RWPE2 (cell line): ENCODE measurements at regions not wholly inside any gene's neighbourhood (a gene's known extent, or its start where the extent isn't known, plus 50 kb on each side); places are given as distances from the start of the nearest gene placed in this dataset.
"Not testable (repeated sequence)": the region's sequence is repeated elsewhere in the genome, so short reads cannot be mapped to it uniquely, and the experiment has no call there.

Experiments
- ATAC-seq: fragments of 200-7000 bp; cut with Tn5 transposase; 3 replicates; pipeline ENCODE4 v1.9.1; 2021; ENCODE audit warnings: low read depth
- DNase-seq: peaks from one replicate; pipeline ENCODE4 v3.0.0-alpha.2; 2020; ENCODE audit warnings: low spot score
- H3K27ac ChIP-seq: fragments of 450-650 bp; 2 replicates; pipeline ENCODE4 v1.5.1; 2017; ENCODE audit warnings: mild to moderate bottlenecking; ENCODE audit not compliant: poor library complexity, severe bottlenecking
- H3K27me3 ChIP-seq: fragments of 250-450 bp; sonication (Bioruptor Pico); 2 replicates; pipeline ENCODE4 v1.5.1; 2021; ENCODE audit warnings: mild to moderate bottlenecking, moderate library complexity; ENCODE audit not compliant: insufficient read depth, poor library complexity, severe bottlenecking
- H3K36me3 ChIP-seq: fragments of 250-450 bp; sonication (Bioruptor Pico); 2 replicates; pipeline ENCODE4 v1.5.1; 2020; ENCODE audit warnings: low read depth, mild to moderate bottlenecking, moderate library complexity
- H3K4me1 ChIP-seq: fragments of 250-450 bp; sonication (Bioruptor Pico); 2 replicates; pipeline ENCODE4 v1.5.1; 2021; ENCODE audit warnings: mild to moderate bottlenecking, moderate library complexity; ENCODE audit not compliant: insufficient read depth, poor library complexity, severe bottlenecking
- H3K4me3 ChIP-seq: fragments of 250-450 bp; sonication (Bioruptor Pico); 2 replicates; pipeline ENCODE4 v1.5.1; 2021; ENCODE audit warnings: mild to moderate bottlenecking, moderate library complexity; ENCODE audit not compliant: severe bottlenecking
- H3K9me3 ChIP-seq: fragments of 250-450 bp; sonication (Bioruptor Pico); 2 replicates; pipeline ENCODE4 v1.5.1; 2021; ENCODE audit warnings: mild to moderate bottlenecking, moderate library complexity; ENCODE audit not compliant: severe bottlenecking
- TF ChIP-seq, protein P1 (sequence below): fragments of 450-650 bp; IDR thresholded peaks from one replicate; pipeline ENCODE4 v1.5.1; 2017; ENCODE audit warnings: mild to moderate bottlenecking, moderate library complexity; ENCODE audit not compliant: poor library complexity, severe bottlenecking

DNA sequence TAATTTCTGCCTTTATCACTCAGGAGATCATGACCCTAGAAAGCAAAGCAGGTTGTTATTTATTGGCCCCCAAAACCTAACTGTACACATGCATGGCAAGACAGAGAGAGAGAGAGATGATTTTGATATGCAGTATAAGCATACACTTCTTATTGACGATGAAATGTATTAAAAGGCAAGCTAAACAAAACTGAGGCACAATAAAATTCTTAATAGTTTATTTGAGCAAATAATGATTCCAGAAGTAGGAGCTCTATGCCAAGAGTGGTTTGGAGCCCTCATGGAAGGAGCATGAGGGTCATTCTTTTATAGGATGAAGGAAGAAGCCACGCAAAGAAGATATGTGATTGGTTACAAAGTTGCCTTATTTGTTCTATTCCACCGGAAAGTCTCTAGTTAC lies 616.0 kb downstream of the FBXO15 start:
- TF ChIP-seq, protein P1, sequence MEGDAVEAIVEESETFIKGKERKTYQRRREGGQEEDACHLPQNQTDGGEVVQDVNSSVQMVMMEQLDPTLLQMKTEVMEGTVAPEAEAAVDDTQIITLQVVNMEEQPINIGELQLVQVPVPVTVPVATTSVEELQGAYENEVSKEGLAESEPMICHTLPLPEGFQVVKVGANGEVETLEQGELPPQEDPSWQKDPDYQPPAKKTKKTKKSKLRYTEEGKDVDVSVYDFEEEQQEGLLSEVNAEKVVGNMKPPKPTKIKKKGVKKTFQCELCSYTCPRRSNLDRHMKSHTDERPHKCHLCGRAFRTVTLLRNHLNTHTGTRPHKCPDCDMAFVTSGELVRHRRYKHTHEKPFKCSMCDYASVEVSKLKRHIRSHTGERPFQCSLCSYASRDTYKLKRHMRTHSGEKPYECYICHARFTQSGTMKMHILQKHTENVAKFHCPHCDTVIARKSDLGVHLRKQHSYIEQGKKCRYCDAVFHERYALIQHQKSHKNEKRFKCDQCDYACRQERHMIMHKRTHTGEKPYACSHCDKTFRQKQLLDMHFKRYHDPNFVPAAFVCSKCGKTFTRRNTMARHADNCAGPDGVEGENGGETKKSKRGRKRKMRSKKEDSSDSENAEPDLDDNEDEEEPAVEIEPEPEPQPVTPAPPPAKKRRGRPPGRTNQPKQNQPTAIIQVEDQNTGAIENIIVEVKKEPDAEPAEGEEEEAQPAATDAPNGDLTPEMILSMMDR = no peak
- ATAC-seq (no peak), DNase-seq (no peak)
- no peaks in the 10 kb centered on the region for H3K36me3 ChIP-seq
- no peaks in the 10 kb centered on the region for H3K27me3 ChIP-seq
- no peaks in the 10 kb centered on the region for H3K9me3 ChIP-seq
- H3K4me1 ChIP-seq = no peaks in the 10 kb centered on the region
- no peak overlapping the region for H3K4me3 ChIP-seq
- no peak overlapping the region for H3K27ac ChIP-seq

DNA sequence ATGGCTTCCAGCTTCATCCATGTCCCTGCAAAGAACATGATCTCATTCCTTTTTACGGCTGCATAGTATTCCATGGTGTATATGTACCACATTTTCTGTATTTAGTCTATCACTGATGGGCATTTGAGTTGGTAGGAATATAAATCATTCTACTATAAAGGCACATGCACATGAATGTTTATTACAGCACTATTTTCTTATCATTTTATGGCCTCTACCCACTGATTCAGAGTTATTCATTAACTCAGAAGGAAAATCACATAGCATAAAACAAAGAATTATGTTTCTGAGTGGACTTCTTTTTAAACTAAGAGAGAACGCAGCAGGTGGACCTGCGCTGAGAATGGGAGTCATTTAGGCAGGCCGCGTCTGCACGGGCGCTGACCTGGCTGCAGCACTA lies 619.6 kb downstream of the FBXO15 start:
- H3K4me1 ChIP-seq = no peaks in the 10 kb centered on the region
- TF ChIP-seq, protein P1 = no peak
- ATAC-seq = no peak
- no peak overlapping the region for H3K4me3 ChIP-seq
- H3K9me3 ChIP-seq = no peaks in the 10 kb centered on the region
- H3K36me3 ChIP-seq = no peaks in the 10 kb centered on the region
- H3K27me3 ChIP-seq = no peaks in the 10 kb centered on the region
- no peak for DNase-seq
- no peak overlapping the region for H3K27ac ChIP-seq

DNA sequence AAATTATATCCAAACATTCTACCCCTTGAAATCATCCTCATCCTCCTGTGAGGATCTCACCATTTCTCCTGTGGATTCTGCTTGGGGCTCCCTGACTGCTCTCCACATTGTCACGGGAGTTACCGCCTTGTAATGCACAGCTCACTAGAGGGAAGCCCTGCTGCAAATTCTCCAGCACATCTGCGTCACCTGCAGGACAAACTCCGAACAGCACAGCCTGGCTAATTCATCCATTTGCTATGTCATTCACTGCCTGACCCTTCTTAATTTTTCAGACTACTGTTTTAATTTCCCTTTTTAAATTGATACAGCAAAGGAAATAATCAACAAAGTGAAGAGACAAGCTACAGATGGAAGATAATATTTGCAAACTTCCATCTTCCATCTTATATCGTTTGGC lies 627.4 kb downstream of the FBXO15 start:
- TF ChIP-seq, protein P1 = no peak
- H3K36me3 ChIP-seq = no peaks in the 10 kb centered on the region
- H3K27me3 ChIP-seq = no peaks in the 10 kb centered on the region
- H3K4me1 ChIP-seq = peaks cover 3% of the 10 kb centered on the region
- DNase-seq = no peak
- H3K4me3 ChIP-seq = no peak overlapping the region
- no peak overlapping the region for H3K27ac ChIP-seq
- ATAC-seq = no peak
- no peaks in the 10 kb centered on the region for H3K9me3 ChIP-seq

DNA sequence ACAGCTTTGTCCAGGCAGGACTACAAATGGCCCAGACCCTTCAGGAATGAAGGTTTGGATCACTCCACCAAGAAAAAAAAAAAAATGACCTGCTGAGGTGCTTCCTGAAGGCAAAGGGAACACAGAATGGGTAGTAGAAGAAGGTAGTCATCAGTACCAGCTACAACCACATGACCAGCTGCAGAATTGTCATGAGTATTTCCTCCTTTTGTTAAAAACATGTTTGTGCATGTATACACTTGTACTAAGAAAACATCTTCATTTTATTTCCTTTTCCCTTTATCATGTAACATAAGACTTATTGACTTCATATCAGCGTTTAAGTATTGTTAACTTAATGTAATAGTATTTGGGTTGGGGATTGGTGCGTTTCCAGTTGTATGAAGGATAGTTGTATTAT lies 631.6 kb downstream of the FBXO15 start:
- DNase-seq, H3K9me3 ChIP-seq, H3K4me1 ChIP-seq, H3K27me3 ChIP-seq, H3K4me3 ChIP-seq, ATAC-seq, H3K27ac ChIP-seq, H3K36me3 ChIP-seq: not testable (repeated sequence)

DNA sequence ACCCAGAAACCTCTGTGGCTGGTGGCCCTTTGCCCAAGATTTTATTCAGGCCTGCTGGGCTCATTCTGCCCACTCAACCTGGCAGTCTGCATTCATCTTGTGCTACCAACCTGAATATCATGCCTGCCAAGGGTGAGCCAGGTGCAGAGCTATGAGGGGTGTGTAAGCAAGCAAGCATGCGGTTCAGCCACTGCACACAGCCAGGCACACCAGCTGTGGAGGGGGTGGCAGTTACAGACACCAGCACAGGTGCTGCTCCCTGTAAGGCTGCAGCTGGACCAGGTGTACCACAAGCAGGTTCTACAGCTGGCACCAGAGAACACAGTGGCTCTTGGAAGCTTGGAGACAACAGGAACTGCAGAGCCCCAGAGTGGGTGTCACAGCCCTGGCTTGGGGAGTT lies 633.2 kb downstream of the FBXO15 start:
- Histone ChIP-seq H3K4me1 (peaks cover 3% of the 10 kb centered on the region), H3K36me3 (no peaks in the 10 kb centered on the region), H3K27ac (no peak overlapping the region), H3K27me3 (no peaks in the 10 kb centered on the region), H3K4me3 (no peak overlapping the region), H3K9me3 (no peaks in the 10 kb centered on the region)
- TF ChIP-seq, protein P1 = no peak
- ATAC-seq (no peak), DNase-seq (no peak)
